Ishikawa (cell line): ENCODE measurements at regions not wholly inside any gene's neighbourhood (a gene's known extent, or its start where the extent isn't known, plus 50 kb on each side); places are given as distances from the start of the nearest gene placed in this dataset.

ENCODE experiments used
- CEBPB ChIP-seq: IDR thresholded peaks from 2 replicates; pipeline ENCODE4 v1.6.1; 2012
- CREB1 ChIP-seq: IDR thresholded peaks from 2 replicates; pipeline ENCODE4 v1.6.1; 2012; ENCODE audit warnings: low read depth
- EGR1 ChIP-seq: IDR thresholded peaks from 2 replicates; pipeline ENCODE4 v1.6.1; 2012
- EP300 ChIP-seq: IDR thresholded peaks from 2 replicates; pipeline ENCODE4 v1.6.1; 2012; ENCODE audit warnings: borderline replicate concordance
- FOXM1 ChIP-seq: IDR thresholded peaks from 2 replicates; pipeline ENCODE4 v1.6.1; 2012; ENCODE audit warnings: low read depth, borderline replicate concordance
- MAX ChIP-seq: IDR thresholded peaks from 2 replicates; pipeline ENCODE4 v1.6.1; 2012
- NFIC ChIP-seq: IDR thresholded peaks from 2 replicates; pipeline ENCODE4 v1.6.1; 2012
- RAD21 ChIP-seq: IDR thresholded peaks from 2 replicates; pipeline ENCODE4 v1.6.1; 2012; ENCODE audit warnings: low read depth
- REST ChIP-seq: IDR thresholded peaks from 2 replicates; pipeline ENCODE4 v1.6.1; 2012; ENCODE audit warnings: low read depth, mild to moderate bottlenecking
- TAF1 ChIP-seq: IDR thresholded peaks from 2 replicates; pipeline ENCODE4 v1.6.1; 2012; ENCODE audit warnings: low read depth, mild to moderate bottlenecking
- TEAD4 ChIP-seq: IDR thresholded peaks from 2 replicates; pipeline ENCODE4 v1.6.1; 2012
- ZBTB7A ChIP-seq: IDR thresholded peaks from 2 replicates; pipeline ENCODE4 v1.6.1; 2012; ENCODE audit warnings: low read depth

GRCh38 chr12:69117566-69118266 lies 121.7 kb upstream of the CPSF6 start:
- TF ChIP-seq TAF1 (no peak), RAD21 (no peak), TEAD4 (no peak), FOXM1 (no peak), EP300 (no peak), CREB1 (no peak), MAX (no peak), REST (no peak), EGR1 (no peak), ZBTB7A (no peak), CEBPB (no peak), NFIC (no peak)
